Ovary (tissue), 7 donors: ENCODE measurements at regions not wholly inside any gene's neighbourhood (a gene's known extent, or its start where the extent isn't known, plus 50 kb on each side); places are given as distances from the start of the nearest gene placed in this dataset.

Source experiments
- DNase-seq, 5 donors: peaks; one replicate each; pipeline ENCODE4 v3.0.0-alpha.2; 2019 to 2020
- H3K27ac ChIP-seq, 2 donors: fragments of 200-600 bp; one replicate each; pipeline versions ENCODE4 v1.5.1 to v1.8.0; 2019 to 2022
- H3K27me3 ChIP-seq: fragments of 200-600 bp; one replicate; pipeline ENCODE4 v1.8.0; 2022
- H3K36me3 ChIP-seq: fragments of 200-600 bp; sonication (generic); one replicate; pipeline ENCODE4 v1.5.1; 2019
- H3K4me1 ChIP-seq: one replicate; pipeline ENCODE4 v1.8.1; 2013; ENCODE audit warnings: mild to moderate bottlenecking, moderate library complexity; ENCODE audit not compliant: insufficient read depth
- H3K4me3 ChIP-seq: fragments of 200-600 bp; sonication (generic); one replicate; pipeline ENCODE4 v1.5.1; 2017
- H3K9me3 ChIP-seq, 2 donors: fragments of 200-600 bp in 1 of 2; sonication (generic) in 1 of 2; one replicate each; pipeline versions ENCODE4 v1.5.1 to v1.8.1; 2013 to 2019; ENCODE audit warnings: mild to moderate bottlenecking in 1 of 2, moderate library complexity in 1 of 2
- EP300 ChIP-seq: sonication (generic); formaldehyde crosslinking; IDR thresholded peaks from one replicate; pipeline ENCODE4 v1.6.1; 2017; ENCODE audit warnings: antibody characterized with exemption
- POLR2A ChIP-seq: fragments of 450-650 bp; IDR thresholded peaks from one replicate; pipeline ENCODE4 v1.6.1; 2017; ENCODE audit warnings: antibody characterized with exemption, mild to moderate bottlenecking, moderate library complexity
- WGBS, 3 donors: extraction: QIAGEN DNeasy Blood & Tissue Kit in 1 of 3; methylation state at CpG; one replicate each; pipeline versions ENCODE4 v1.1.5 to v1.1.7; 2013 to 2017; 5-methylcytosine and 5-hydroxymethylcytosine counted together
- intact Hi-C, 4 donors: fragments of 100-400 bp; cut with DNase I; formaldehyde crosslinking; loops; one replicate each; pipeline versions ENCODE4 v1.11.0 to v1.15.1; 2022 to 2023
- TF ChIP-seq, protein P1 (sequence below), 3 donors: fragments of 450-650 bp in 2 of 3; fragments of 200-600 bp in 1 of 3; IDR thresholded peaks; one replicate each; pipeline versions ENCODE4 v1.5.1 to v1.8.0; 2016 to 2022; ENCODE audit warnings: antibody characterized with exemption in 3 of 3, mild to moderate bottlenecking in 1 of 3
- donor health status: DM: no; HTN: no; CAD: no; lungs with moderate emphysema.
- donor health status: DM: no; HTN: no; CAD: no.
- donor health status: Bipolar disorder and iron deficiency.
- donor health status: DM: no; HTN: no; CAD: no.
- donor health status: DM: yes; HTN: yes; CAD: no.

- H3K27ac ChIP-seq = no peak overlapping the region
- no peak for TF ChIP-seq EP300
- TF ChIP-seq, protein P1, sequence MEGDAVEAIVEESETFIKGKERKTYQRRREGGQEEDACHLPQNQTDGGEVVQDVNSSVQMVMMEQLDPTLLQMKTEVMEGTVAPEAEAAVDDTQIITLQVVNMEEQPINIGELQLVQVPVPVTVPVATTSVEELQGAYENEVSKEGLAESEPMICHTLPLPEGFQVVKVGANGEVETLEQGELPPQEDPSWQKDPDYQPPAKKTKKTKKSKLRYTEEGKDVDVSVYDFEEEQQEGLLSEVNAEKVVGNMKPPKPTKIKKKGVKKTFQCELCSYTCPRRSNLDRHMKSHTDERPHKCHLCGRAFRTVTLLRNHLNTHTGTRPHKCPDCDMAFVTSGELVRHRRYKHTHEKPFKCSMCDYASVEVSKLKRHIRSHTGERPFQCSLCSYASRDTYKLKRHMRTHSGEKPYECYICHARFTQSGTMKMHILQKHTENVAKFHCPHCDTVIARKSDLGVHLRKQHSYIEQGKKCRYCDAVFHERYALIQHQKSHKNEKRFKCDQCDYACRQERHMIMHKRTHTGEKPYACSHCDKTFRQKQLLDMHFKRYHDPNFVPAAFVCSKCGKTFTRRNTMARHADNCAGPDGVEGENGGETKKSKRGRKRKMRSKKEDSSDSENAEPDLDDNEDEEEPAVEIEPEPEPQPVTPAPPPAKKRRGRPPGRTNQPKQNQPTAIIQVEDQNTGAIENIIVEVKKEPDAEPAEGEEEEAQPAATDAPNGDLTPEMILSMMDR (IDR thresholded peaks at IDR 0.05) = no peak
- no peak for TF ChIP-seq POLR2A
- no peak overlapping the region for H3K4me3 ChIP-seq
- 65 to 91% (median 87%) methylated on average over 2 of the region's 2 CpGs for WGBS, 3 donors
- intact Hi-C loops = no loop called here
- no peaks in the 10 kb centered on the region for H3K4me1 ChIP-seq
- no peaks in the 10 kb centered on the region for H3K27me3 ChIP-seq
- no peaks in the 10 kb centered on the region for H3K36me3 ChIP-seq
- peaks cover 0 to 3% of the 10 kb centered on the region in 2 donors for H3K9me3 ChIP-seq
- no peak for DNase-seq
Observed at GRCh38 chr2:11998218-11998617, 251.8 kb downstream of the LPIN1 start.

GRCh38 chr2:11998626-11999378, 252.4 kb downstream of the LPIN1 start:
- no peak for DNase-seq
- intact Hi-C loops = no loop called here
- TF ChIP-seq, protein P1 (IDR thresholded peaks at IDR 0.05) = no peak
- no peak for TF ChIP-seq EP300
- no peak for TF ChIP-seq POLR2A
- no peaks in the 10 kb centered on the region for H3K4me1 ChIP-seq
- H3K27me3 ChIP-seq = no peaks in the 10 kb centered on the region
- no peak overlapping the region for H3K27ac ChIP-seq
- no peaks in the 10 kb centered on the region for H3K36me3 ChIP-seq
- 90% methylated on average over 4 of the region's 4 CpGs for WGBS, 3 donors
- H3K9me3 ChIP-seq = peaks cover 0 to 3% of the 10 kb centered on the region in 2 donors
- no peak overlapping the region for H3K4me3 ChIP-seq

GRCh38 chr2:12001621-12002020, 255.2 kb downstream of the LPIN1 start:
- no peaks in the 10 kb centered on the region for H3K27me3 ChIP-seq
- H3K27ac ChIP-seq = no peak overlapping the region
- no peak overlapping the region for H3K4me3 ChIP-seq
- 92 to 96% (median 93%) methylated on average over 1 of the region's 1 CpG for WGBS, 3 donors
- H3K4me1 ChIP-seq = no peaks in the 10 kb centered on the region
- H3K9me3 ChIP-seq = no peaks in the 10 kb centered on the region
- no peaks in the 10 kb centered on the region for H3K36me3 ChIP-seq
- intact Hi-C loops = no loop called here
- no peak for DNase-seq
- TF ChIP-seq EP300 (no peak), POLR2A (no peak)
- TF ChIP-seq, protein P1 (IDR thresholded peaks at IDR 0.05) = no peak

DNA sequence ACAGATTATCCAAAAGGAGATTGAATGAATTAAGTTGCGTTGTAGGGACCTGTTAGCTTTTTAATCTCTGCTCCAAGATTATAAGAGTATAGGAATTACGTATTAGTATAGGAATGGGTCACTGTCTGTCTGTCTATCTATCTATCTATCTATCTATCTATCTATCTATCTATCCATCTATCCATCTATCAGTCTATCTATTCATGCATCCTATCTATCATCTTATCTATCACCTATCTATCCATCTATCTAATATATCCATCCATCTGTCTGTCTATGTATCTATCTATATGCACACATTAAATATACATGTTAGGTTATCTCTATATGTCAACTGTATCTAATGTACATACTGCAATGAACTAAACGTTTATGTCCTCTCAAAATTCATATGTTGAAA, 255.8 kb downstream of the LPIN1 start:
- no peak overlapping the region for H3K4me3 ChIP-seq
- intact Hi-C loops = no loop called here
- TF ChIP-seq POLR2A (no peak), EP300 (no peak)
- TF ChIP-seq, protein P1 (IDR thresholded peaks at IDR 0.05) = no peak
- H3K9me3 ChIP-seq = no peaks in the 10 kb centered on the region
- 60 to 82% (median 79%) methylated on average over 3 of the region's 3 CpGs for WGBS, 3 donors
- no peak for DNase-seq
- no peaks in the 10 kb centered on the region for H3K4me1 ChIP-seq
- H3K27ac ChIP-seq = no peak overlapping the region
- H3K27me3 ChIP-seq = no peaks in the 10 kb centered on the region
- H3K36me3 ChIP-seq = no peaks in the 10 kb centered on the region
